H9 (cell line): ENCODE measurements at regions not wholly inside any gene's neighbourhood (a gene's known extent, or its start where the extent isn't known, plus 50 kb on each side); places are given as distances from the start of the nearest gene placed in this dataset.

Experiments
- DNase-seq: peaks from one replicate; pipeline ENCODE4 v3.0.0-alpha.2; 2017
- H2AFZ ChIP-seq: one replicate; pipeline ENCODE4 v1.6.1; 2013; ENCODE audit warnings: mild to moderate bottlenecking, low read length, control low read depth, moderate library complexity
- H2AK5ac ChIP-seq: 2 replicates; pipeline ENCODE4 v1.6.1; 2013; ENCODE audit warnings: low read length, control low read depth, mixed read lengths; ENCODE audit not compliant: insufficient read length
- H2BK120ac ChIP-seq: one replicate; pipeline ENCODE4 v1.6.1; 2013; ENCODE audit warnings: low read depth, mild to moderate bottlenecking, low read length, control low read depth, inconsistent platforms; ENCODE audit not compliant: poor library complexity, severe bottlenecking
- H2BK12ac ChIP-seq: 2 replicates; pipeline ENCODE4 v1.6.1; 2013; ENCODE audit warnings: low read length, control low read depth, mixed read lengths, low read depth; ENCODE audit not compliant: insufficient read length
- H2BK15ac ChIP-seq: 2 replicates; pipeline ENCODE4 v1.6.1; 2013; ENCODE audit warnings: low read depth, low read length, control low read depth
- H2BK20ac ChIP-seq: one replicate; pipeline ENCODE4 v1.6.1; 2013; ENCODE audit warnings: low read depth, mild to moderate bottlenecking, low read length, control low read depth, inconsistent platforms; ENCODE audit not compliant: poor library complexity, severe bottlenecking
- H2BK5ac ChIP-seq: 2 replicates; pipeline ENCODE4 v1.6.1; 2013; ENCODE audit warnings: low read length, control low read depth, mixed read lengths; ENCODE audit not compliant: insufficient read length
- H3K14ac ChIP-seq: 2 replicates; pipeline ENCODE4 v1.6.1; 2013; ENCODE audit warnings: low read length, control low read depth; ENCODE audit not compliant: insufficient read depth
- H3K18ac ChIP-seq: 2 replicates; pipeline ENCODE4 v1.6.1; 2013; ENCODE audit warnings: low read depth, mild to moderate bottlenecking, mixed read lengths, low read length, control low read depth; ENCODE audit not compliant: insufficient read length
- H3K23ac ChIP-seq: 2 replicates; pipeline ENCODE4 v1.6.1; 2013; ENCODE audit warnings: low read length, control low read depth, mixed read lengths, low read depth; ENCODE audit not compliant: insufficient read length
- H3K23me2 ChIP-seq: 2 replicates; pipeline ENCODE4 v1.6.1; 2013; ENCODE audit warnings: low read depth, mild to moderate bottlenecking, mixed read lengths, low read length, control low read depth; ENCODE audit not compliant: insufficient read length, poor library complexity, severe bottlenecking
- H3K27ac ChIP-seq: 2 replicates; pipeline ENCODE4 v1.5.1; 2013; ENCODE audit warnings: low read length, control low read depth, mixed read lengths, low read depth; ENCODE audit not compliant: insufficient read length
- H3K27me3 ChIP-seq: 2 replicates; pipeline ENCODE4 v1.6.1; 2013; ENCODE audit warnings: low read length, control low read depth, inconsistent platforms; ENCODE audit not compliant: insufficient read depth
- H3K4ac ChIP-seq: 2 replicates; pipeline ENCODE4 v1.6.1; 2013; ENCODE audit warnings: low read depth, mild to moderate bottlenecking, control low read depth, inconsistent platforms, low read length, moderate library complexity
- H3K4me1 ChIP-seq: 2 replicates; pipeline ENCODE4 v1.6.1; 2013; ENCODE audit warnings: low read length, control low read depth, inconsistent platforms; ENCODE audit not compliant: insufficient read depth
- H3K4me2 ChIP-seq: 2 replicates; pipeline ENCODE4 v1.6.1; 2013; ENCODE audit warnings: low read length, control low read depth, mixed read lengths; ENCODE audit not compliant: insufficient read length, insufficient read depth
- H3K56ac ChIP-seq: 2 replicates; pipeline ENCODE4 v1.6.1; 2013; ENCODE audit warnings: low read depth, mild to moderate bottlenecking, mixed read lengths, low read length, control low read depth; ENCODE audit not compliant: insufficient read length
- H3K79me1 ChIP-seq: 2 replicates; pipeline ENCODE4 v1.6.1; 2013; ENCODE audit warnings: low read depth, mild to moderate bottlenecking, moderate library complexity, low read length, control low read depth, inconsistent platforms; ENCODE audit not compliant: insufficient read depth, poor library complexity, severe bottlenecking
- H3K79me2 ChIP-seq: 2 replicates; pipeline ENCODE4 v1.6.1; 2013; ENCODE audit warnings: low read length, control low read depth, inconsistent platforms; ENCODE audit not compliant: insufficient read depth
- H3K9ac ChIP-seq: 2 replicates; pipeline ENCODE4 v1.6.1; 2013; ENCODE audit warnings: low read length, control low read depth, mixed read lengths; ENCODE audit not compliant: insufficient read length; ENCODE audit errors: extremely low read depth
- H3K9me3 ChIP-seq: one replicate; pipeline ENCODE4 v1.6.1; 2013; ENCODE audit warnings: low read depth, low read length, inconsistent platforms; ENCODE audit not compliant: control insufficient read depth
- H3T11ph ChIP-seq: one replicate; pipeline ENCODE4 v1.6.1; 2013; ENCODE audit warnings: mild to moderate bottlenecking, low read length, control low read depth, inconsistent platforms
- H4K20me1 ChIP-seq: one replicate; pipeline ENCODE4 v1.6.1; 2013; ENCODE audit not compliant: control insufficient read depth, insufficient read length, insufficient read depth
- H4K5ac ChIP-seq: 2 replicates; pipeline ENCODE4 v1.6.1; 2013; ENCODE audit warnings: low read depth, mild to moderate bottlenecking, mixed read lengths, low read length, control low read depth; ENCODE audit not compliant: insufficient read length
- H4K8ac ChIP-seq: replicated peaks from 2 replicates; pipeline ENCODE4 v1.6.1; 2013; ENCODE audit warnings: low read length, control low read depth, mixed read lengths, low read depth; ENCODE audit not compliant: insufficient read length
- H4K91ac ChIP-seq: 2 replicates; pipeline ENCODE4 v1.6.1; 2013; ENCODE audit warnings: low read depth, mild to moderate bottlenecking, moderate library complexity, mixed read lengths, low read length, control low read depth; ENCODE audit not compliant: insufficient read length
- H3K27ac Mint-ChIP-seq, 3 experiments: 2 replicates in 2 of 3; 3 replicates in 1 of 3; pipeline ENCODE4 v1.8.0; 2020 to 2021; ENCODE audit warnings: mixed read lengths in 3 of 3, mild to moderate bottlenecking in 1 of 3, moderate library complexity in 1 of 3
- H3K27me3 Mint-ChIP-seq: 2 replicates; pipeline ENCODE4 v1.8.0; 2021; ENCODE audit warnings: low read depth, mild to moderate bottlenecking, moderate library complexity, mixed read lengths
- H3K36me3 Mint-ChIP-seq, 3 experiments: 2 replicates in 2 of 3; 3 replicates in 1 of 3; pipeline ENCODE4 v1.8.0; 2020 to 2021; ENCODE audit warnings: low read depth in 3 of 3, mixed read lengths in 3 of 3; ENCODE audit not compliant: insufficient read depth in 1 of 3
- H3K4me1 Mint-ChIP-seq, 2 experiments: 2 replicates each; pipeline ENCODE4 v1.8.0; 2020; ENCODE audit warnings: mixed read lengths in 2 of 2
- H3K4me3 Mint-ChIP-seq, 2 experiments: 2 replicates in 1 of 2; 3 replicates in 1 of 2; pipeline ENCODE4 v1.8.0; 2020 to 2021; ENCODE audit warnings: mild to moderate bottlenecking in 2 of 2, mixed read lengths in 2 of 2, moderate library complexity in 1 of 2
- H3K9me3 Mint-ChIP-seq, 2 experiments: 2 replicates in 1 of 2; 3 replicates in 1 of 2; pipeline ENCODE4 v1.8.0; 2020; ENCODE audit warnings: mild to moderate bottlenecking in 2 of 2, mixed read lengths in 2 of 2, moderate library complexity in 1 of 2
- CTCF ChIP-seq: fragments of 200-600 bp; sonication (generic); conservative IDR thresholded peaks from 3 replicates; pipeline ENCODE4 v1.8.0; 2021; ENCODE audit warnings: antibody characterized with exemption, mild to moderate bottlenecking
- WGBS: extraction: QIAGEN DNeasy Blood & Tissue Kit; methylation state at CpG from one replicate; pipeline ENCODE4 v1.1.7; 2013; ENCODE audit warnings: missing lambda C conversion rate, low lambda C conversion rate, mixed read lengths; ENCODE audit not compliant: insufficient read length; ENCODE audit errors: extremely low coverage; 5-methylcytosine and 5-hydroxymethylcytosine counted together

GRCh38 chr2:222013889-222014288 is 284.9 kb downstream of the PAX3 start:
- no peak overlapping the region for H3K4me3 Mint-ChIP-seq
- no peak overlapping the region for H3K18ac ChIP-seq
- H3K56ac ChIP-seq: no peak overlapping the region
- no peaks in the 10 kb centered on the region for H3K79me1 ChIP-seq
- H3K23ac ChIP-seq: no peak overlapping the region
- H3K4me1 ChIP-seq: no peaks in the 10 kb centered on the region
- no peaks in the 10 kb centered on the region for H3K27me3 ChIP-seq
- H2BK5ac ChIP-seq: no peak overlapping the region
- no peak overlapping the region for H3K27ac Mint-ChIP-seq
- WGBS: no CpG with 5 or more reads among the region's 3 CpGs
- no peak overlapping the region for H2AFZ ChIP-seq
- no peaks in the 10 kb centered on the region for H3K79me2 ChIP-seq
- H2BK15ac ChIP-seq: no peak overlapping the region
- H3K4ac ChIP-seq: no peak overlapping the region
- H4K5ac ChIP-seq: no peak overlapping the region
- H2AK5ac ChIP-seq: no peak overlapping the region
- no peak overlapping the region for H3K14ac ChIP-seq
- no peak overlapping the region for H2BK120ac ChIP-seq
- H3K23me2 ChIP-seq: no peaks in the 10 kb centered on the region
- H3K4me1 Mint-ChIP-seq: no peaks in the 10 kb centered on the region
- no peaks in the 10 kb centered on the region for H4K20me1 ChIP-seq
- H4K8ac ChIP-seq: no peak overlapping the region
- DNase-seq: no peak
- H2BK20ac ChIP-seq: no peak overlapping the region
- peaks cover 24% of the 10 kb centered on the region for H3K27me3 Mint-ChIP-seq
- H3K9me3 Mint-ChIP-seq: no peaks in the 10 kb centered on the region
- no peak overlapping the region for H4K91ac ChIP-seq
- TF ChIP-seq CTCF: no peak
- no peak overlapping the region for H3K27ac ChIP-seq
- no peak overlapping the region for H3K4me2 ChIP-seq
- H3K36me3 Mint-ChIP-seq: no peaks in the 10 kb centered on the region; a peak in 1 of 7 replicates
- no peak overlapping the region for H2BK12ac ChIP-seq
- H3T11ph ChIP-seq: no peak overlapping the region
- no peak overlapping the region for H3K9ac ChIP-seq
- no peaks in the 10 kb centered on the region for H3K9me3 ChIP-seq
